H1 (cell line): ENCODE measurements at regions not wholly inside any gene's neighbourhood (a gene's known extent, or its start where the extent isn't known, plus 50 kb on each side); places are given as distances from the start of the nearest gene placed in this dataset.

Source experiments
- CBX5 ChIP-seq: fragments of 300-800, 300-1000 bp; sonication (generic); IDR thresholded peaks from 2 replicates; pipeline ENCODE4 v1.7.1; 2016; ENCODE audit warnings: antibody characterized with exemption, low read length, low read depth
- CHD1 ChIP-seq: IDR thresholded peaks from 2 replicates; pipeline ENCODE4 v1.6.1; 2012; ENCODE audit warnings: low read depth, low read length, improper control_type of control experiment
- CREB1 ChIP-seq: IDR thresholded peaks from 2 replicates; pipeline ENCODE4 v1.6.1; 2012; ENCODE audit warnings: inconsistent platforms

DNA sequence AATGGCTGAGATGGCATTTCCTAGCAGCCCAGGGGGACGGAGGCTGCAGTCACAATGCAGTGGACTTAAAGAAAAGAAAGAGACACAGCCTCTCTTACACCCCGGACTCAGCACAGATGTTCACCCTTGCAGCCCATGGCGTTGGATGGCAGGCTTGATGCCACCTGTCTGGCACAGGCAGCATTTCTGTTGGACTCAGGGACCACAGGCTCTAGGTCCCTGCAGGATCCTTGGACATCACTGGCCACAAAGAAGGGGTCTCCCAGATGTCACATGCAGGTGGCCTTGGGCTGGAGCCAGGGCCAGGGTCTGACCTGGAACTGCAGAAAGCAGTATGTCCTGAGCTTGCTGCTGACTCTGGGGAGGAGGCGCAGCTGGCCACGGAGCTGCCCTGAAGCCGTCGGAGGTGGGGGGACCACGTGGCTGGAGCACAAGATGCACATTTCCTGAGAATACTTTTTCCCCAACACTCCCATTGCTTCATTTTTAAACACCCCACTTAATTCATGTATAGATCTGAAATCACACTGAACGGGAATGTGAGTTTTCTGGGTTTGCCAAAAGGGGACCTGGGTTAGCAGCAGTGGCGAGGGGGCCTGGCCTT, 102.3 kb upstream of the SULF2 start (continued):
- TF ChIP-seq CBX5 (no peak), CHD1 (no peak), CREB1 (no peak)
